Activated CD8-positive, alpha-beta memory T cell treated with anti-CD3 and anti-CD28 coated beads, Interleukin-2, amount 10 ng/mL, durations not matched to agents 7 days and 5 days (primary cell): ENCODE measurements at regions not wholly inside any gene's neighbourhood (a gene's known extent, or its start where the extent isn't known, plus 50 kb on each side); places are given as distances from the start of the nearest gene placed in this dataset.

Source experiments
- ATAC-seq: fragments of 150-1000 bp; cut with Tn5 transposase; one replicate; pipeline ENCODE4 v1.10.0; 2021; ENCODE audit warnings: moderate library complexity
- CTCF ChIA-PET: fragments of 350-600 bp; sonication (Branson Sonifier 250); formaldehyde crosslinking; loops from one replicate; lab custom pipeline; 2021; ENCODE audit warnings: antibody characterized with exemption; lab: Charles Lee
- DNase-seq: peaks from one replicate; pipeline ENCODE4 v3.0.0-alpha.2; 2020
- H3K27ac Mint-ChIP-seq: one replicate; pipeline ENCODE4 v1.8.0; 2021; ENCODE audit warnings: mild to moderate bottlenecking, mixed read lengths
- H3K27me3 Mint-ChIP-seq: one replicate; pipeline ENCODE4 v1.8.0; 2021; ENCODE audit warnings: mixed read lengths
- H3K36me3 Mint-ChIP-seq: one replicate; pipeline ENCODE4 v1.8.0; 2021; ENCODE audit warnings: mild to moderate bottlenecking, mixed read lengths
- H3K4me1 Mint-ChIP-seq: one replicate; pipeline ENCODE4 v1.8.0; 2021; ENCODE audit warnings: mixed read lengths
- H3K4me3 Mint-ChIP-seq: one replicate; pipeline ENCODE4 v1.8.0; 2021; ENCODE audit warnings: mild to moderate bottlenecking, moderate library complexity, mixed read lengths
- H3K9me3 Mint-ChIP-seq: one replicate; pipeline ENCODE4 v1.8.0; 2022; ENCODE audit warnings: low read depth, mixed read lengths

DNA sequence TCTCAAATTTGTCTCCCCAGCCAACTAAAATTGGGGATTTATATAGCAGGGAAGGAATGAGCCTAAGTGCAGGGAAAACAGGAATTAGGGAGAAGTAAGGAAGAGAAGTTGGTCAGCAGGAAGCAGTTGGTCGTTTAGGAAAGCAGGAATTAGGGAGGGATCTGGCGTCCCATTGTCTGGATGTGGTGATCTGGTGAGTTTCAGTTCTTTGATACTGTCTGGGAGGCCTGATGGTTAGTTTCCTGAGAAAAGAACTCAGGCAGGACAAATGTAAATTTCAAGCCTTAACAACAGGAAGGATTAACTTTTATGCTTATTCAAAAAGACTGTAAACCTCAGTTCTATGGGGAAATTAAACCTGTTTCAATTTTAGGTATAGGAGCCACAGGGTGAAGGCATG is 116.2 kb upstream of the PRL start:
- Mint-ChIP-seq H3K4me1 (no peaks in the 10 kb centered on the region), H3K4me3 (no peak overlapping the region), H3K36me3 (no peaks in the 10 kb centered on the region), H3K9me3 (no peaks in the 10 kb centered on the region), H3K27ac (no peak overlapping the region), H3K27me3 (no peaks in the 10 kb centered on the region)
- no peak for DNase-seq
- CTCF ChIA-PET: no interaction called here
- no peak for ATAC-seq

DNA sequence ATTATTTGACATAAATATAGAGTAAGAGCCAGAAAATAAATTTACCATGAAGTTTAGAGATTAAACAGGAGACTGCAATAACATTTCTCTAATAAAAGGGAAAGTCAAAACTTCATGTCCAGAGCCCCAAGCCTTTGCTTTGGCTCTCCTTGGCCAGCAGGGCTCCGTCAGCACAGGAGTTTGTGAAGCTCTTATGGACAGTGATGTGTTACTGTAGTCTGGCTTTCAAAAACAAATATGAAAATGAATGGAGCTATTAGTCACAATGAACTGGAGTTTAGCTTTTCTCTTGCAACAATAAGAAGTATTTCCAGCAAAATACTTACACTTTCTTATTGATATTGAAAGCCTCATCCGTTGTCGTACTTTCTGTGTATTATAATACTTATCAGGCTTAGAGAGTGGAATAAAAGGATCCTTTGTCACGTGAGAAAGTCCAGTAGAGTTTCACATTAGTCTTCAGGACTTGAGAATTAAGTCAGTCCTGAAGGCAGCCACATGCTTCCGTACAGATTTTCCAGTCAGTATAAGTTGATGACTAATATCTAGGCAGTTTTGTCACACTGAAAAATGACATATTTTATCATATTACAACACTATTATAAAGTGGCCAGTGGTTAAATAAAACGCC is 117.0 kb upstream of the PRL start:
- DNase-seq (no peak), ATAC-seq (no peak)
- no peak overlapping the region for H3K4me3 Mint-ChIP-seq
- CTCF ChIA-PET: no interaction called here
- H3K9me3 Mint-ChIP-seq: peaks cover 2% of the 10 kb centered on the region
- no peaks in the 10 kb centered on the region for H3K36me3 Mint-ChIP-seq
- H3K27ac Mint-ChIP-seq: no peak overlapping the region
- no peaks in the 10 kb centered on the region for H3K4me1 Mint-ChIP-seq
- no peaks in the 10 kb centered on the region for H3K27me3 Mint-ChIP-seq

DNA sequence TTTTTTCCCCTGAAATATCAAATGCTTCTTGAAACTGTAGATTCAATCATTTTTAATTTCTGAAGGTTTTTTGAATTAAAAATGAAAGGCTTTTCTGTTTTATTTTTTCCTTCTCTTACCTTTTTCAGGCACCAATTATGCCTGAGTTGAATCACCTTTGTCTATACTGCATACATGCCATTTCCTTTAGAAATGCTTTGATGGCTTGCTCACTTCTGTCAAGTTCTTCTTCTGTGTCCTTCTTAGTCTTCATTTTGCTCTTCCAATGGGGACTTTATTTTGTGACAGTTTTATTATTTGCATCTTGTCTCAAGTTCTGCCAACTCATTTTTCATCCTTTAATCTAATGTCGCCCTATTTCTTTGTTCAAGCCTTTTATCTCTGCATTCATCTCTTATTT is 121.9 kb upstream of the PRL start:
- Mint-ChIP-seq H3K27ac (no peak overlapping the region), H3K4me3 (no peak overlapping the region), H3K9me3 (peaks cover 10% of the 10 kb centered on the region), H3K27me3 (no peaks in the 10 kb centered on the region), H3K36me3 (no peaks in the 10 kb centered on the region), H3K4me1 (no peaks in the 10 kb centered on the region)
- ATAC-seq (no peak), DNase-seq (no peak)
- CTCF ChIA-PET: no interaction called here

GRCh38 chr6:22421198-22421597 is 124.4 kb upstream of the PRL start:
- no peaks in the 10 kb centered on the region for H3K27me3 Mint-ChIP-seq
- CTCF ChIA-PET: no interaction called here
- no peak for DNase-seq
- ATAC-seq: no peak
- no peak overlapping the region for H3K27ac Mint-ChIP-seq
- no peaks in the 10 kb centered on the region for H3K4me1 Mint-ChIP-seq
- H3K9me3 Mint-ChIP-seq: peaks cover 10% of the 10 kb centered on the region
- H3K4me3 Mint-ChIP-seq: no peak overlapping the region
- H3K36me3 Mint-ChIP-seq: no peaks in the 10 kb centered on the region

DNA sequence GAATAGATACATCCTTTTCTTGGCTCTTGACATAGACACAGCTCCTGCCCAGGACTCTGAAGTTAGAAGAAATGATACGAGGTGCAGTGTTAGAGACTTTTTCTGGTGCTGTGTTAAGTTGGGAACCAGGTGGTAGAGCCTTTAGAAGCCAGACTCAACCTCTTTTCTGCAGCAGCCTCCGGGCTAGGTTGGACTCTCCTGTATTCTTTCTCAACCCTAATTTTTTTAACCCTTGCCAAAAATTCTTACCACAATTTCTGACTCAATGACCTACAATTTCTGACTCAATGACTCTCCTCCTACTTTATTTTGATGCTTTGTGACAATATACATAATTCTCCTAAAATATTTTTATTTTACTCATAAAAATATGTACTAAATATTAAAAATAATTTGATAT is 127.4 kb upstream of the PRL start:
- Mint-ChIP-seq H3K4me3 (no peak overlapping the region), H3K27me3 (no peaks in the 10 kb centered on the region), H3K27ac (no peak overlapping the region), H3K36me3 (no peaks in the 10 kb centered on the region), H3K9me3 (peaks cover 6% of the 10 kb centered on the region), H3K4me1 (no peaks in the 10 kb centered on the region)
- ATAC-seq (no peak), DNase-seq (no peak)
- CTCF ChIA-PET: no interaction called here

GRCh38 chr6:22432060-22432459 is 135.2 kb upstream of the PRL start:
- CTCF ChIA-PET: no interaction called here
- Mint-ChIP-seq H3K4me1 (no peaks in the 10 kb centered on the region), H3K9me3 (peaks cover 6% of the 10 kb centered on the region), H3K27me3 (no peaks in the 10 kb centered on the region), H3K36me3 (no peaks in the 10 kb centered on the region), H3K27ac (no peak overlapping the region), H3K4me3 (no peak overlapping the region)
- ATAC-seq: no peak
- DNase-seq: no peak

GRCh38 chr6:22433745-22434144 is 135.6 kb upstream of the HDGFL1 start:
- Mint-ChIP-seq H3K4me3 (no peak overlapping the region), H3K27ac (no peak overlapping the region), H3K9me3 (peaks cover 6% of the 10 kb centered on the region), H3K36me3 (no peaks in the 10 kb centered on the region), H3K27me3 (no peaks in the 10 kb centered on the region), H3K4me1 (no peaks in the 10 kb centered on the region)
- no peak for ATAC-seq
- CTCF ChIA-PET: no interaction called here
- DNase-seq: no peak

DNA sequence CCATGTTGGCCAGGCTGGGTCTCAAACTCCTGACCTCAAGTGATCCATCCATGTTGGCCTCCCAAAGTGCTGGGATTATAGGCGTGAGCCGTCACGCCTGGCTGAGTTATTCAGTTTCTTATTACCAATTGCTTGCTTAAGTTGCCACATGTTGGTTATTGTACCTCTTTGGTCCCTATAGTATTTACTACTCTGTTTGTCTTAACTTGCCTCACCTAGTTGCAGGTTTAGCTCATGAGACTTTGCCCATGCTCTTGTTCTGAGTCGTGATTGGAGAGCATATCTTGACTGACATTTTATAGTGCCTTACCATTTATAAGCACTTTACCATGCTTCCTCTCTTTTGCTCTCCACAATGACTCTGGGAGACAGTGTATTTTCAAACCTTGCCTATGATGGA is 134.2 kb upstream of the HDGFL1 start:
- H3K4me1 Mint-ChIP-seq: no peaks in the 10 kb centered on the region
- H3K27me3 Mint-ChIP-seq: no peaks in the 10 kb centered on the region
- H3K36me3 Mint-ChIP-seq: no peaks in the 10 kb centered on the region
- ATAC-seq (no peak), DNase-seq (no peak)
- CTCF ChIA-PET: no interaction called here
- no peak overlapping the region for H3K4me3 Mint-ChIP-seq
- H3K27ac Mint-ChIP-seq: no peak overlapping the region
- peaks cover 6% of the 10 kb centered on the region for H3K9me3 Mint-ChIP-seq

- Mint-ChIP-seq H3K4me3 (no peak overlapping the region), H3K4me1 (no peaks in the 10 kb centered on the region), H3K36me3 (no peaks in the 10 kb centered on the region), H3K9me3 (peaks cover 6% of the 10 kb centered on the region), H3K27me3 (no peaks in the 10 kb centered on the region), H3K27ac (no peak overlapping the region)
- DNase-seq (no peak), ATAC-seq (no peak)
- CTCF ChIA-PET: no interaction called here
Measured at GRCh38 chr6:22436134-22436533, 133.2 kb upstream of the HDGFL1 start.

- Mint-ChIP-seq H3K4me3 (no peak overlapping the region), H3K27me3 (no peaks in the 10 kb centered on the region), H3K9me3 (peaks cover 6% of the 10 kb centered on the region), H3K36me3 (no peaks in the 10 kb centered on the region), H3K27ac (no peak overlapping the region), H3K4me1 (no peaks in the 10 kb centered on the region)
- no peak for DNase-seq
- no peak for ATAC-seq
- CTCF ChIA-PET: no interaction called here
Measured at GRCh38 chr6:22437665-22438064, 131.7 kb upstream of the HDGFL1 start.

GRCh38 chr6:22442826-22443225 is 126.5 kb upstream of the HDGFL1 start:
- Mint-ChIP-seq H3K9me3 (no peaks in the 10 kb centered on the region), H3K27me3 (no peaks in the 10 kb centered on the region), H3K4me1 (no peaks in the 10 kb centered on the region), H3K4me3 (no peak overlapping the region), H3K27ac (no peak overlapping the region), H3K36me3 (no peaks in the 10 kb centered on the region)
- ATAC-seq: no peak
- CTCF ChIA-PET: no interaction called here
- DNase-seq: no peak

DNA sequence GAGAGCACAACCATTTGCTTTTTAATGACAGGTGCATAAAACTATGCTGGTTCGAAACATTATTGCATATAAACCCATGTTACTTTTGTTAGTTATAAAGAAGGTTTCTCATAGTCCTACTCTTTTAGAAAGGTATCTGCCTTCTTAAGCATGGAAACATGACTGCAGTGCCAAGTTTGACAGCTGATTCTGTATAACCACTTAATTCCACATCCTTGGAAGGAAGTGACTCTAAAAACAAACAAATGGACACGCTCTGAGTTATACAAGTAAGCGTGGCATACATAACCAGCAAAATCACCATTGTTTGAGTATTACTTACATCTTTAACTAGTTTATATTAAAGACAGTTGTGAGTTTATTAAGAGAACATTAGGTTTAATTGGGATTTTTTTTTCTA is 125.0 kb upstream of the HDGFL1 start:
- CTCF ChIA-PET: no interaction called here
- H3K4me1 Mint-ChIP-seq: no peaks in the 10 kb centered on the region
- no peak for DNase-seq

GRCh38 chr6:22445946-22446345 is 123.4 kb upstream of the HDGFL1 start:
- CTCF ChIA-PET: no interaction called here
- no peaks in the 10 kb centered on the region for H3K27me3 Mint-ChIP-seq
- DNase-seq (no peak), ATAC-seq (no peak)
- no peak overlapping the region for H3K27ac Mint-ChIP-seq
- H3K36me3 Mint-ChIP-seq: no peaks in the 10 kb centered on the region
- peaks cover 2% of the 10 kb centered on the region for H3K9me3 Mint-ChIP-seq
- H3K4me1 Mint-ChIP-seq: no peaks in the 10 kb centered on the region
- H3K4me3 Mint-ChIP-seq: no peak overlapping the region

More for the DNA sequence above, 125.0 kb upstream of the HDGFL1 start:
- ATAC-seq: no peak
- no peaks in the 10 kb centered on the region for H3K27me3 Mint-ChIP-seq
- peaks cover 2% of the 10 kb centered on the region for H3K9me3 Mint-ChIP-seq
- H3K27ac Mint-ChIP-seq: no peak overlapping the region
- no peaks in the 10 kb centered on the region for H3K36me3 Mint-ChIP-seq
- no peak overlapping the region for H3K4me3 Mint-ChIP-seq

GRCh38 chr6:22447249-22448196 is 121.8 kb upstream of the HDGFL1 start:
- Mint-ChIP-seq H3K4me1 (no peaks in the 10 kb centered on the region), H3K27ac (no peak overlapping the region)

More at GRCh38 chr6:22447249-22448196, 121.8 kb upstream of the HDGFL1 start:
- ATAC-seq: no peak
- no peak for DNase-seq
- H3K9me3 Mint-ChIP-seq: peaks cover 6% of the 10 kb centered on the region
- H3K36me3 Mint-ChIP-seq: no peaks in the 10 kb centered on the region
- CTCF ChIA-PET: no interaction called here
- no peaks in the 10 kb centered on the region for H3K27me3 Mint-ChIP-seq
- no peak overlapping the region for H3K4me3 Mint-ChIP-seq
